GM21825 (cell line): ENCODE measurements at regions not wholly inside any gene's neighbourhood (a gene's known extent, or its start where the extent isn't known, plus 50 kb on each side); places are given as distances from the start of the nearest gene placed in this dataset.
"Not testable (repeated sequence)": the region's sequence is repeated elsewhere in the genome, so short reads cannot be mapped to it uniquely, and the experiment has no call there.

Experiments
- ATAC-seq: cut with Tn5 transposase; IDR thresholded peaks from one replicate; pipeline ENCODE4 v1.9.1; 2021; ENCODE audit warnings: mild to moderate bottlenecking, moderate library complexity; ENCODE audit not compliant: unreplicated experiment

GRCh38 chr2:2779727-2780126 is 448.7 kb upstream of the MYT1L start:
- ATAC-seq = no peak

- ATAC-seq = no peak
These were observed 446.8 kb upstream of the MYT1L start for GRCh38 chr2:2777876-2778275.

DNA sequence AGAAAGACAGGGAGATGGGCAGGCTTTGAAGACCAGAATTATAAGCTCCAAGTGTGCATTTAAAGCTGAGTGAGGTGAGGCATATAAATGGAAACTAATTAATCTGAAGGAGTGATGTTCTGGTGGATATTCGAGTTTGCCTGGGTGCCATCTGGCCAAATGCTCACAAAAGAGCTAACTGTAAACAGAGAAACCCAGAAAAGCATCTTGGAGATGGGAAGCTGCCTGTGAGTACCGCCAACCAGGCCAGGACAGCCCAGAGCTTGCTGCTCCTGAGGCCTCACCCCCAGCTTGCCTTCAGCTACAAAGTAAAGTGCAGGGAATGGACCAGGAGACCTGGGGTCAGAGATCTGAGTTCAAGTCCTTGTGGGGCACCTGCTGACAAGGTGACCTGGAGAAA is 446.1 kb upstream of the MYT1L start:
- no peak for ATAC-seq

DNA sequence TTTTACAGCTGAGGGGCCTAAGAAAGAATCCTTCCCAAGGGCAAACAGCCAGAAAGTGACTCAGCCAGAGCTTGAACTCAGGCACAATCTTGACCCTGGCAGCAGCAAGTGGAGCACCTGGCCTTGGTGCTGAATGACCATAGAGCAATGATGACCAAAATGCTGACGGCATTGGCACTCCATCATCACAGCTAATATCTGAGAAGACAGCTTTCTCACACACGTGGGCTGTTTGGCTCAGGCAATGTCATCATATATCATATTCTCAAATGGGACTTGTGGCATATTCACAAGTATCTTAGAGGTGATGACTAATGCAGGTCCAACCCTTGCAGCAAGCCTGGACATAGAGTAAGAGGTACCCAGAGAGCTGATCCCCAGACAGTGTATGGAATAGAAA is 443.9 kb upstream of the MYT1L start:
- ATAC-seq = no peak

DNA sequence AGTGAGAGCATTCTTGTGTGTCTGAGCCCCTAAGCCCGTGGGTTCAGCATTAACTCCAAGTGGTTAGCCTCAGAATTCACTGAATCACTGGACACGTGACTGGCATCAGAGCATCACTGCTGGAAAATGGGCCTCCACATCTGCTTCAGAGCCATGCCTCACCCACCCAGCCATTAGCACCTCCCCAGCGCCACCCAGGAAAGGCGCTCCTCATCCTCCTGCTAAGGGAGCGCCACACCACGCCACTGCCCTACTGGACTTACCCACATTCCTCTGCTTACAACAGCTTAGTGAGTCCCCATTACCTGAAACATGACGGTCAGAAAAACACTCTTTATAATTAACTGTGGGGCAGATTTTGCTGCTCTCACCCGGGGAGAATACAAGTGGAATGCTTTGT is 442.6 kb upstream of the MYT1L start:
- ATAC-seq = no peak

DNA sequence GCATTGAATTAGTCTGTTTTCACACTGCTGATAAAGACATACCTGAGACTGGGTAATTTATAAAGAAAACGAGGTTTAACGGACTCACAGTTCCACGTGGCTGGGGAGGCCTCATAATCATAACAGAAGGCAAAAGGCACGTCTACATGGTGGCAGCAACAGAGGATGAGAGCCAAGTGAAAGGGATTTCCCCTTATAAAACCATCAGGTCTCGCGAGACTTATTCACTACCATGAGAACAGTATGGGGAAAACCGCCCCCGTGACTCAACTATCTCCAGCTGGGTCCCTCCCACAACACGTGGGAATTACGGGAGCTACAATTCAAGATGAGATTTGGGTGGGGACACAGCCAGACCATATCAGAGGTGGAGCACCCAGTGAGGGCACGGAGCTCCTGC is 442.0 kb upstream of the MYT1L start:
- not testable (repeated sequence) for ATAC-seq

DNA sequence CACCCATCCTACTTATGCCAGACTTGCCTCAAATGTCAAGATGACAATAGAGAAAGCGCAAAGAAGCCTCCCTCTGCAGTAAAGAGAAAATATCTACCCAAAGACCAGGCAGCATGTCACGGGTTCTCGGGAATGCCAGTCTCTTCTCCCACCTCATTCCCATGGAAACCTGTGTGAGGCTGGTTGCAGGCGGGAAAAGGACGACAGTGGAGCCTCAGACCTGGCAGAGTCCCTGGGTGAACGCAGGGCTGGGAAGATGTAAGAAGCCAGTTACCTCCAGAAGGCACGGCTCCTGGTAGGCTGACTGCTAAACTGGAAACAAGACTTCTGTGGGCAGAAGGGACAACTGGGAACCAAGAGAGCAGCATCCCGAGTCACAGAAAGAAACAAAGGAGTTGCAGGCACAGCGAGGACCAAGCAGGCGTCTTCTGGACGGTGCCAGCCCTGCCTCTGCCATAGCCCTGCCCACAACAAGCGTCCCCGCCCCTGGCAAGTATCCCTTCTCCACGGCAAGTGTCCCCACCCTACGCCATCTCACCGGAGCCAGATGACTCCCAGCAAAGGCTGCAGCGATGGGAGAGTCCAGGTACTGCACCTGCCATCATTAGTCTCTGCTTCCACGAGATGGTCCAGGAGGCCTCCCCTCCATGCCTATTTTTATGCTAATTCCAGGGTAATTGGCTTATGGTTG is 440.8 kb upstream of the MYT1L start:
- no peak for ATAC-seq

DNA sequence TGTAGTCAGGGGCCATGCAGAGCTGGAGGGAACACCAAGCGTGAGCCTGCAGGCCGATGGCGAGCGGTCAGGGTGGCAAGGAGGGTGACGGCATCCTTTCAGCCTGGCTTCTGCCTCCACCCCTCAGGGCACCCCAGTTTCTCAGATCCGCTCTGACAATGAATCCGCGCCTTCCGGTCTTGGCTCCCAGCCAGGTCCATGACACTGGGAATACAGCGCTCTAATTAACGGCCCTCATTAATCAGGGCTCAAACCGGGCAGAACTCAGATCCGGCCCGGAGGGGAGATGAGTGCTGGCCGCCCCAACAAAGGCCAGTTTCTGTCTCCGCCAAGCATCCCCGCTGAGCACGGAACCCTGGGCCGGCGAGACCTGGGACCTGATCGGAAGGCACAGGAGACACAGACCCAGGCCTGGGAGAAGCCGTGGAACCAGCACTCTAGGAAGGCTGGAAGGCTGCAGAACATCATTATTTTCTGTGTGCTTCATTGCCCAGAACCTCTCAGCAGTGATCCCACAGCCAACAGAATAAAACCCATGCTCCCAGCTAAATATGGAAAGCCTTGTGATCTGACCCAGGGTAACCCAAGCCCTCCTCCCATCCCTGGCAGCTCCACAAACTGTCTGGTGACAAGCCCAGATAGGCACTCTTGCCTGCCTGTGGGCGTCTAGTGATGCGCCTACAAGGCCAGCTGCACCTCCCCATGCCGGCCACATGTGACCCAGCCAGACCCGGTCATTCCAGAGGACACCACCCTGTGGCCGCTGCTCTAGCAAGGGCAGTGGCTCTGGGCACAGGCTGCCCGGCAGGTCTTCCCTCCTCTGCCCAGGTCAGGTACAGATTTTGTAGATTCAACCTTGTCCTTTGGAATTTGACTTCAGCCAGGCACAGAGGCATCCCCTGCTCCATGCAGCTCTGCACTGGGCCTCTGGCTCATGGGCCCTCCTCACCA is 438.7 kb upstream of the MYT1L start:
- ATAC-seq = no peak

GRCh38 chr2:2768476-2768875 is 437.4 kb upstream of the MYT1L start:
- no peak for ATAC-seq

GRCh38 chr2:2767837-2768236 is 436.8 kb upstream of the MYT1L start:
- no peak for ATAC-seq

DNA sequence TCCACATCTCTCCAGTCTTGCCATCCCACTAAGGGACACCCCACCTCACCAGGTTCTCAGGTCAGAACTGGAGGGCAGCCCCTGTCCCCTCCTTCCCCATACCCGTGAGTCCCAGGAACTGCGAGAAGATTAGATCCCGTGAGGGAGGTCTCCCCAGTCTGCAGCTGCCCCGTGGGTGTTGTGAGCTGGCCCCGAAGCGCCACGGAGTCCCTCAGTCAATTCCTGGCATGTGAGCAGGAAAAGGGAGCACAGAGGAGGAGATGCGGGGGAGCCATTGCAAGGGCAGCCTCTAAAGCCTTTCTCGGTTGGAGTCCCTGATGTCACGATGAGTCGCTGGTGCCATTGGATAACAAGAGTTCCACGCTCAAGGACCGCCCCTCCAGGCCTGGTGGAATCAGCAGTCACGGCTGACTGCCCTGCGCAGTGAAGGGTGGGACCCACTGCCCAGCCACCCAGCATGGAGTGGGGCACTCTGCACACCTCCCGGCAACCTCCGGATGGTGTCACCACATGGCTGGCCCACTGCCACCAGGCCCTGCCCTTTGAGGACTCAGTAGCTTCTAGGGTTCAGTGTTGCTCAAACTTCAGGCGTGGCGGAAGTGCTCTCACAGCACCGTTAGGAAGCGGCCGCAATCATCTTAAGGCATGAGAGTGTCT is 434.9 kb upstream of the MYT1L start:
- ATAC-seq = no peak

DNA sequence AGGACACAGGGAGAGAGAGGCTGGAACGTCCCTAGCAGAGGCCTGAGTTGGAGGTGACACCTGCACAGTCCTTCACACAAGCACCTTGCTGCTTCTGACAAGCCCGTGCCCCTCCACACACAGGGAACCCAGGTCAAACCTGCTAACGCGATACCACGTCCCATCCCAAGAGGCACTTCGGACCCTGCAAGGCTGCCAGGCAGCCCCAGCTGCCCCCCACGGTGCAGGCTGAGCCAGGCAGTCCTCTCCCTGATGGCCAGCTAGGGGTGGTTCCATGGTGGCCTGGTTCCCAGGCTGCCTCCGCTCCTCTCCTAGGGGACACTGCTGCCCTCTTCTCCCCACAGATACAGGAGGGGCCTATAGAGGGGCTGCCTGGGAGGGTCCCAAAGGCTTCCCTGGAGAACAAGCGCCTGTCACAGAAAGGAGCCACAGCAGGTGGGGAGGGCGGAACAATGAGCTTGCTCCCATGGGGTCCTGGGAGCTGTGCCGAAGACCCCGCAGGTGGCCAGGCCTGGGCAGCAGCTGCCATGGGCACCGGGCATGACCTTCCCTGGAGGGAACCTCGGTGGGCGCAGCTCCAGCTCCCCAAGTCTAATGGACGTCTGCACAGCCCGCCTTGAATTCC is 434.2 kb upstream of the MYT1L start:
- no peak for ATAC-seq

- no peak for ATAC-seq
These were observed 433.7 kb upstream of the MYT1L start for GRCh38 chr2:2764739-2765138.

- ATAC-seq = no peak
These were observed 432.9 kb upstream of the MYT1L start for GRCh38 chr2:2764001-2764355.

- ATAC-seq = no peak
These were observed 432.4 kb upstream of the MYT1L start for GRCh38 chr2:2763351-2764000.

DNA sequence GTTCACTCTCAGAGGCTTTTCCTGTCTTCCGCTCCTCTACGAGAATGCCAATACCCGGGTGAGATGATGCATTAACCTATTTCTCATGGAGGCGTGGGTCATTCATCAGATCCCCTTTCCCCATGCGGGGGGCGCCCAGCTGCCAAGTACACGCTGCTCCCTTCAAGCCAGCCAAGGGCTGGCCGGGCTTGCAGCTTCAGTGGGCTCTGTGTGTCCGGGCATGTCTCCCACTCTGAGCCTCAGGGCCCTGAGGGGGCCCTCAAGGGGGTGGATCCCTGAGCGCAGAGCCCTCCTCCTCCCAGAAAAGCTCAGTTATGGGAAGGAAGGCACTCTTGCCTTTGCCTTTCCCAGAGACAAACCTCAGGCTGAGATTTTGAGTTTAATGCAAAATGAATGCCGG is 431.8 kb upstream of the MYT1L start:
- no peak for ATAC-seq

DNA sequence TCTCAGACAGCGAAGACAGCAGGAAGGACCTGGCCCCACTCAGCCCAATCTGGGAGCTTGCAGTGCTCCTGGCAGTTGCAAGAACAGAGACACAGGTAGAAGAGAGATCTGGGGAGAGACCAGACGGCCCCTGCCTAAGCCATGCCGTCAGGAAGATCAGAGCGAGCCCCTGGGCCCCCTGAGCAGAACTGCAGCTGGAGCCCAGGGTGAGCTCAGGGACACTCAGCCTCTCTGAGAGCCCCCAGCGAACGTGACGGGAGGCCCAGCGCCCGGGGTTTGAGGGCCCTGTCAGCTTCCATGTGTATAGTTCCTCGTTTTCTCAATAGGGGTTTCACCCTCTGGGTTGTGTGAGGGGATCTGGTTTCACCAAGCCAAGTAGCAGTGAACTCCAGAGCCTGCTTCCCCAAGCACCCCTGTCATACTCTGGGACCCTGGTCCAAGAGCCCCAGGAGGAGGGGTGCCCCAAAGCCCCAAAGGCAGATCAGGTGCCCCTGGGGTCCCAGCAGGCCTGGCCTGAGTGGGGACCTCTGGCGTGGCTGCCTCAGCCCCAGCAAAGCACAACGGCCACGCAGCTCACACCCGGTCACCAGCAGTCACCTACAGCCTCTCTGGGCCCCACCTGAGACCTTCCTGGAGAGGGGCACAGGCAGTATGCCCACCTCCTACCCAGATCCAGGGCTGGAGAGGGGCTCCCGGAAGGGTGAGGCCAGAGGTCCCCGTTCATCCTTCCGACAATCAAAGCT is 431.3 kb upstream of the MYT1L start:
- no peak for ATAC-seq

- ATAC-seq = no peak
These were observed 427.8 kb upstream of the MYT1L start for GRCh38 chr2:2758793-2759367.

- ATAC-seq = no peak
These were observed 426.7 kb upstream of the MYT1L start for GRCh38 chr2:2757764-2758163.

GRCh38 chr2:2756886-2757285 is 425.8 kb upstream of the MYT1L start:
- ATAC-seq = no peak
